SK-N-MC (cell line): ENCODE measurements at regions not wholly inside any gene's neighbourhood (a gene's known extent, or its start where the extent isn't known, plus 50 kb on each side); places are given as distances from the start of the nearest gene placed in this dataset.

Source experiments
- DNase-seq: peaks from one replicate; pipeline ENCODE4 v3.0.0-alpha.2; 2011; ENCODE audit warnings: low read depth, low spot score
- H3K27ac ChIP-seq: fragments of 200-600 bp; sonication (generic); 2 replicates; pipeline ENCODE4 v1.5.1; 2016; ENCODE audit warnings: mixed run types
- H3K36me3 ChIP-seq: fragments of 200-600 bp; sonication (generic); 2 replicates; pipeline ENCODE4 v1.6.1; 2017; ENCODE audit warnings: antibody characterized with exemption, low read length, mixed read lengths; ENCODE audit not compliant: insufficient read depth
- H3K4me3 ChIP-seq: fragments of 200-600 bp; sonication (generic); 2 replicates; pipeline ENCODE4 v1.5.1; 2016
- H3K9ac ChIP-seq: fragments of 200-600 bp; sonication (generic); 2 replicates; pipeline ENCODE4 v1.8.0; 2017; ENCODE audit warnings: mixed run types, mixed read lengths; ENCODE audit not compliant: insufficient read length
- H3K9me3 ChIP-seq: fragments of 200-600 bp; sonication (generic); 2 replicates; pipeline ENCODE4 v1.6.1; 2017; ENCODE audit warnings: low read depth, mild to moderate bottlenecking, antibody characterized with exemption, low read length, moderate library complexity, mixed read lengths
- EZH2 ChIP-seq: fragments of 200-600 bp; sonication (generic); IDR thresholded peaks from one replicate; pipeline ENCODE4 v1.6.1; 2017; ENCODE audit warnings: antibody characterized with exemption
- FOXP2 ChIP-seq: optimal IDR thresholded peaks from 2 replicates; pipeline ENCODE3; 2011; ENCODE audit warnings: mild to moderate bottlenecking, moderate library complexity; ENCODE audit not compliant: insufficient read depth; ENCODE audit errors: extremely low read length, control extremely low read depth
- POLR2AphosphoS5 ChIP-seq: IDR thresholded peaks from 2 replicates; pipeline ENCODE4 v1.6.1; 2012; ENCODE audit warnings: mild to moderate bottlenecking, low read depth, low read length, borderline replicate concordance

DNA sequence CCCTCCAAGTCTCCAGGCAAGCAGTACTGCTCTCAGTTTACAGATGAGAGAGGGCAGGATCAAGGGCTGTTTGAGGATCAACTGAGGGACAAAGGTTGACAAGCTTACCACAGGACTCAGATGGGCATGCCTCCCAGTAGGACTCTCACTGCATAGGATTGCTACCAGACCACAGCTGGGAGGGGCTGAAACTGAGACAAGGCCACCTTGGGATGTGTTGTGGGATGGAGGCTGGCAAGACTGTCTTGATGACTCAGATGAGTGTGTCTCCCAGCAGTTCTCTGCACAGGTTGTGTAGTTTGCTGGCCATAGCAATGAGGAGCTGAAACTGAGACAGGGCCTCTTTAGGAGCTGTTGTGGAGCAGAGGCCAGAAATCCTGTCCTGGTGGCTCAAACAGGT lies 222.2 kb upstream of the IRX1 start:
- no peak for DNase-seq
- Histone ChIP-seq H3K9me3 (no peaks in the 10 kb centered on the region), H3K4me3 (no peak overlapping the region), H3K27ac (no peak overlapping the region), H3K9ac (no peak overlapping the region), H3K36me3 (no peaks in the 10 kb centered on the region)
- TF ChIP-seq EZH2 (no peak), POLR2AphosphoS5 (no peak), FOXP2 (no peak)

DNA sequence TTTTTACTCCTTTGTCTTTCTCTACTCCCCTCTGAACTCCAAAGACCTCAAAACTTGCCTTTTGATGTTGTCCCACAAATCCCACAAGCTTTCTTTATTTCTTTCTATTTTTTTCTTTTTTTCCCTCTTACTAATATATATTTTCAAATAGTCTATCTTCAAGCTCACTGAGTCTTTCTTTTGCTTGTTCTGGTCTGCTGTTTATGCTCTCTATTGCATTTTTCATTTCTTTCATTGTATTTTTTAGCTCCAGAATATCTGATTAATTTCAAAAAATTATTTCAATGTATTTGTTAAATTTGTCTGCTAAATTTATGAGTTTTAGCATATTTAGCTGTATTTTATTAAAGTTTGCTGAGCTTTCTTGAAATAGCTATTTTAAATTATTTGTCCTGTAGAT lies 223.3 kb upstream of the IRX1 start:
- TF ChIP-seq POLR2AphosphoS5 (no peak), FOXP2 (no peak), EZH2 (no peak)
- no peaks in the 10 kb centered on the region for H3K9me3 ChIP-seq
- H3K27ac ChIP-seq, result no peak overlapping the region
- H3K4me3 ChIP-seq, result no peak overlapping the region
- no peaks in the 10 kb centered on the region for H3K36me3 ChIP-seq
- no peak for DNase-seq
- H3K9ac ChIP-seq, result no peak overlapping the region

DNA sequence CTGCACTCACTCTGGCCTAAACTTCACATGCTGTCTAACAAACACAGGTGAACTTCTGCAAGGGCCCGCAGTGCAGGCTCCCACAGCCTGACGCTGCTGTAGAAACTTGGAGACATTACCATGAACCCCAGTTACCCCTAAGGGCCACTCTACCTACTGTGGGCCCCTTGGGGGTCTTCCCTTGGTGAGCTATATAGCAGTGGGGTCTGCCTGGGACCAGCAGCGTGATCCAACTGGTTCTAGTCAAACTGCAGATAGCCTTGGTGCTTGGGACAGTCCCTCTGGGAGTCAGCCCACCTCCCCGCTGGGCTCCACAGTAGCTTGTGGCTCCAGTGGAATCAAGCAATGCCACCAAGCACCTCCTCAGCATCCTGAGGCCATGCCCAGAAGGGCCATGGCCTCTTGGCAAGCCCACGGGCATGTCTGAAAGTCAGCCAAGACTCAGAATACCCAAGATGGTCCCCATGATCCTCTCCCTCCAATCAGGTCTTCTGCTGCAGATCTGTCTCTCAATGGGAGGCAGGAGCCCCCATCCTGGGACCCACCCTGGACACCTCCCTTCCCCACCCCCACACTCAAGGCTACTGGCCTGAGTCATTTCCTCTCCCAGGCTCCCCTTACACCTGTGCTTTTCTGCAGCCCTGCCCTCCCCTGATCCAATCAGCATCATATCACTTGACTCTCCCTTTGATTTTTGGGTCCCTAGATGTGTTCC lies 230.0 kb upstream of the IRX1 start:
- Histone ChIP-seq H3K4me3 (no peak overlapping the region), H3K27ac (no peak overlapping the region), H3K9me3 (no peaks in the 10 kb centered on the region), H3K36me3 (no peaks in the 10 kb centered on the region), H3K9ac (no peak overlapping the region)
- no peak for DNase-seq
- TF ChIP-seq EZH2 (no peak), FOXP2 (no peak), POLR2AphosphoS5 (no peak)

- no peak overlapping the region for H3K4me3 ChIP-seq
- no peak overlapping the region for H3K9ac ChIP-seq
- no peak overlapping the region for H3K27ac ChIP-seq
- no peak for TF ChIP-seq FOXP2
- no peak for TF ChIP-seq POLR2AphosphoS5
- TF ChIP-seq EZH2, result no peak
- no peak for DNase-seq
- H3K9me3 ChIP-seq, result no peaks in the 10 kb centered on the region
- H3K36me3 ChIP-seq, result no peaks in the 10 kb centered on the region
These were observed 230.7 kb upstream of the IRX1 start for GRCh38 chr5:3364941-3365340.

- TF ChIP-seq EZH2 (no peak), FOXP2 (no peak), POLR2AphosphoS5 (no peak)
- no peak overlapping the region for H3K4me3 ChIP-seq
These were observed 231.2 kb upstream of the IRX1 start for GRCh38 chr5:3364433-3364832.

DNA sequence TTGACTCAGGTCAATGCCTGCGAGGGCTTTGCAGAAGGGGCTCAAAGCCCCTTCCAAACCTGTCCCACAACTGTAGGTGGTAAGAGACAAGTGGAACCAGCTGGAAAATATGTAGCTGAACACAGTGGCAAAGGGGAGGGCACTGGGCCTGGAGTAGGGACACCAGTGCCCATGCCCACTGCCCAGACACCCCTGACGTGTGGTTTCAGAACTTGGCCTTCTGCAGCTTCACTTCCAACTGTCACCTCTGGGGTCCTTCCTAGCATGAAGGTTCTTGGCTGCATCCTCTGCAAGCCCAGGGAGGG lies 233.1 kb upstream of the IRX1 start:
- no peak for DNase-seq
- Histone ChIP-seq H3K36me3 (no peaks in the 10 kb centered on the region), H3K9ac (no peak overlapping the region), H3K27ac (no peak overlapping the region), H3K9me3 (no peaks in the 10 kb centered on the region), H3K4me3 (no peak overlapping the region)
- TF ChIP-seq FOXP2 (no peak), EZH2 (no peak), POLR2AphosphoS5 (no peak)

More at GRCh38 chr5:3364433-3364832, 231.2 kb upstream of the IRX1 start:
- no peaks in the 10 kb centered on the region for H3K9me3 ChIP-seq
- no peaks in the 10 kb centered on the region for H3K36me3 ChIP-seq
- no peak overlapping the region for H3K27ac ChIP-seq
- DNase-seq, result no peak
- no peak overlapping the region for H3K9ac ChIP-seq

DNA sequence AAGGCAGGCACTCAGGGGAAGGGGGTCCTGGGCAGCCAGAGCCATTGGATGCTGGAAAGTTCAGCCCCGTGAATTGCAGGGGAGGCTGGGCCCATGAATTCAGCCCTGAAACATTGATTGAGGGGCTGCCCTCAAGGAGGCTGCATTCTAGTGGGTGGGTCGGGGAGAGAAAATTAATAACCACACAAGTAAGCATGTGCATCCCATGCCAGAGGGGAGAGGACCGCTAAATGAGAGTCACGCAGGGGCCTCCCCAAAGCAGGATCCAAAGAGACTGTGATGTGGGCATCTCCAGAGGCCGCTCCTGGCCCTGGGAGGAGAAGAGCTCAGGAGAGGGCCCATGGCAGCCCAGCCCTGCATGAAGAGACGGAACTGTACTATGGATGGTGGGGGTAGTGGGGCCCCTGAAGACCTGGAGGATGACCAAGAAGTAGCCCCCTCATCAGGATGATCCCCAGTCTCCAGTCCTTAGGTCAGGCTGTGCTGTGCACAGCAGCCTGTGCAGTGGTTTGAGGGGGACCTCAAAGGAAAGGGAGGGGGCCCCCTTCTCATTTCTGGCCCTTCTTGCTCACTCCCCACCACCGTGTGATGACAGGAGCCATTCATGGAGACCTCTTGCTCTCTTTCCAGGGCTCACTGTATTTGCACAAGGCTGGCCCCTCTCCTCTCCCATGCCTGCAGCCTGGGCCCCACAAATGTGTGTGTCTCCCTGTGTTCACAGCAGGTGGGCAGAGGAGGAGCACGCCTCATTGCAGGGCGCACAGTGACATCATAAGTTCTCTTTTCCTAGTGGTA lies 233.6 kb upstream of the IRX1 start:
- Histone ChIP-seq H3K4me3 (no peak overlapping the region), H3K9ac (no peak overlapping the region), H3K27ac (no peak overlapping the region), H3K9me3 (no peaks in the 10 kb centered on the region), H3K36me3 (no peaks in the 10 kb centered on the region)
- no peak for DNase-seq
- TF ChIP-seq FOXP2, result no peak
- TF ChIP-seq EZH2, result no peak
- no peak for TF ChIP-seq POLR2AphosphoS5

GRCh38 chr5:3359642-3360041 lies 236.0 kb upstream of the IRX1 start:
- Histone ChIP-seq H3K4me3 (no peak overlapping the region), H3K36me3 (no peaks in the 10 kb centered on the region), H3K9ac (no peak overlapping the region), H3K9me3 (no peaks in the 10 kb centered on the region), H3K27ac (no peak overlapping the region)
- DNase-seq, result no peak
- no peak for TF ChIP-seq POLR2AphosphoS5
- no peak for TF ChIP-seq EZH2
- no peak for TF ChIP-seq FOXP2

GRCh38 chr5:3357291-3357690 lies 238.3 kb upstream of the IRX1 start:
- Histone ChIP-seq H3K36me3 (no peaks in the 10 kb centered on the region), H3K27ac (no peak overlapping the region), H3K4me3 (no peak overlapping the region), H3K9me3 (no peaks in the 10 kb centered on the region), H3K9ac (no peak overlapping the region)
- DNase-seq, result no peak
- TF ChIP-seq FOXP2 (no peak), POLR2AphosphoS5 (no peak), EZH2 (no peak)
